Coronary artery (tissue), 2 donors: ENCODE measurements at regions not wholly inside any gene's neighbourhood (a gene's known extent, or its start where the extent isn't known, plus 50 kb on each side); places are given as distances from the start of the nearest gene placed in this dataset.

Experiments
- DNase-seq: peaks from one replicate; pipeline ENCODE4 v3.0.0-alpha.2; 2017; ENCODE audit warnings: low spot score
- H3K27ac ChIP-seq, 2 donors: fragments of 200-600 bp; sonication (generic); one replicate each; pipeline ENCODE4 v1.5.1; 2016 to 2019
- H3K4me3 ChIP-seq: fragments of 200-600 bp; sonication (generic); 2 replicates; pipeline ENCODE4 v1.5.1; 2016; ENCODE audit warnings: mild to moderate bottlenecking, moderate library complexity
- TF ChIP-seq, protein P1 (sequence below): fragments of 200-600 bp; sonication (generic); IDR thresholded peaks from one replicate; pipeline ENCODE4 v1.5.1; 2019; ENCODE audit warnings: antibody characterized with exemption

DNA sequence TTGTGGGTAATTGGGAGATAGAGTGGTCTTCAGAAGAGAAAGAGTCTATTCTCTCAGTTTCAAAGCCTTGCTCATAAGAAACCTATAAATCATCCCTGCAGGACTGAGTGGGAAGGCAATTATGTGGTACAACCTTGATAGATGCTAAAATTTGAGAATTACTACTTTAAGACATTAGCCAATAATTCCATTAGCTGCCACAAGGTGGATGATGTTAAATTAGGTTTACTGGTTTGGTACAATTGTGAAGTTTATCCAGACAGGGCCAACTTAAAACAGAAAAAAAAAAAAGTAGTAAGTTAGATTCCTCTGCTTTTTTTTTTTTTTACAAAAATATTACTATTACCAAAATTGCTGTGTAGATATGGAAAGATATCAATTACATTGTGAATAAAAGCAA is 73.2 kb upstream of the AMOT start:
- TF ChIP-seq, protein P1, sequence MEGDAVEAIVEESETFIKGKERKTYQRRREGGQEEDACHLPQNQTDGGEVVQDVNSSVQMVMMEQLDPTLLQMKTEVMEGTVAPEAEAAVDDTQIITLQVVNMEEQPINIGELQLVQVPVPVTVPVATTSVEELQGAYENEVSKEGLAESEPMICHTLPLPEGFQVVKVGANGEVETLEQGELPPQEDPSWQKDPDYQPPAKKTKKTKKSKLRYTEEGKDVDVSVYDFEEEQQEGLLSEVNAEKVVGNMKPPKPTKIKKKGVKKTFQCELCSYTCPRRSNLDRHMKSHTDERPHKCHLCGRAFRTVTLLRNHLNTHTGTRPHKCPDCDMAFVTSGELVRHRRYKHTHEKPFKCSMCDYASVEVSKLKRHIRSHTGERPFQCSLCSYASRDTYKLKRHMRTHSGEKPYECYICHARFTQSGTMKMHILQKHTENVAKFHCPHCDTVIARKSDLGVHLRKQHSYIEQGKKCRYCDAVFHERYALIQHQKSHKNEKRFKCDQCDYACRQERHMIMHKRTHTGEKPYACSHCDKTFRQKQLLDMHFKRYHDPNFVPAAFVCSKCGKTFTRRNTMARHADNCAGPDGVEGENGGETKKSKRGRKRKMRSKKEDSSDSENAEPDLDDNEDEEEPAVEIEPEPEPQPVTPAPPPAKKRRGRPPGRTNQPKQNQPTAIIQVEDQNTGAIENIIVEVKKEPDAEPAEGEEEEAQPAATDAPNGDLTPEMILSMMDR: no peak
- DNase-seq: no peak
- Histone ChIP-seq H3K27ac (no peak overlapping the region), H3K4me3 (no peak overlapping the region)

DNA sequence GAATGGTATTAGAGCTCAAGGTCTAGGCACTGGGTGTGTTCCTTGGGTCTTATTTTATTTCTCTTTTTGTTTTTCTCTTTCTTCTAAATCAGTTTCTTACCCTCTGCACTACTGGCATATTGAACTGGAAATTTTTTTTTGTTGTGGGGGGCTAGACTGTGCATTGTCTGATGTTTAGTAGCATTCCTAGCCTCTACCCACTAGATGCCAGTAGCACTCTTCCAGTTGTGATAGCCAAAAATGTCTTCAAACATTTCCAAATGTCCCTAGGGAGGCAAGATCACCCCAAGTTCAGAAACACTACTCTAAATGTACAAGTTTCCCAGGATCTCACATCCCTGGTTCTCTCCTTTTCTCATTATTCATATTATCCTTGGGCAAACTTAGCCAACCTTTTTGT is 69.8 kb upstream of the AMOT start:
- H3K27ac ChIP-seq: no peak overlapping the region
- DNase-seq: no peak
- TF ChIP-seq, protein P1: no peak
- H3K4me3 ChIP-seq: no peak overlapping the region

DNA sequence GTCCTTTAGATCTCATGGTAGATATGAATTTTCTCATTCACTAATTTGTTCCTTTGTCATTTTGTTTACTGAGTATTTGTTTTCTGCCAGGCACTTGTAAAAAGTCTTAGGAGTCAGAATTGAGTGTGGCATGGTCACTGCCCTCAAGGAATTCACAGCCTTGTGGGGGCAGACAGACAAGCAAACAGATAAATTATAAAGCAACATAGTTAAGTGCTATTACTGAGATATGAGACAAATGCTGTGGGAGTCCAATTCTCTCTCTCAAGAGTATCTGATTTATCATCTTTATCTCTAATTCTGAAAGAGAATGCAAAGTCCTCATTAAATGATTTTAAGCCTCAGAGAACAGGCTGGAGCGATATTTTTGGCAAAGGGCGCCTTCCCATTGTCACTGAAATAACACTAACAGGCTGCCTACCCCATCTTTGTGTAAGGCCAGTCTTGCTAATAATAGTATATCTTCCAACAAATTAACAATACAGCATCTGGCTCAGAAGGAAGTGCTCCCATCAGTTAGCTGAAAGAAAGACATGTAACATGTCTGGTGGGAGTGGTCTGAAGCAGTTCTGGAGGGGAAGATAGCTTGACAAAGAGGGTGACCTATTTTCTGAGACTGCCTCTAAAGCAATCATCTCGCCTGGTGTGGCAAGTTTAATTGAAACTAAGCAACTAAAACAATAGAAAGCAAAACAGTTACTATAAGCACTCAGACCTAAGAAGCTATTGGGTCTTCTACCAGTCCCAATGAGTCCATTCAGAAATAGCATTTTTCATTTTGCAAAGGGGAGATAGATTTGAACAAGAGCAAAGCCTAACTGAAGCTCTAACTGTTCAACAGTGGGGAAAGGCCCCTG is 61.5 kb upstream of the AMOT start:
- TF ChIP-seq, protein P1: no peak
- no peak for DNase-seq
- no peak overlapping the region for H3K4me3 ChIP-seq
- no peak overlapping the region for H3K27ac ChIP-seq

DNA sequence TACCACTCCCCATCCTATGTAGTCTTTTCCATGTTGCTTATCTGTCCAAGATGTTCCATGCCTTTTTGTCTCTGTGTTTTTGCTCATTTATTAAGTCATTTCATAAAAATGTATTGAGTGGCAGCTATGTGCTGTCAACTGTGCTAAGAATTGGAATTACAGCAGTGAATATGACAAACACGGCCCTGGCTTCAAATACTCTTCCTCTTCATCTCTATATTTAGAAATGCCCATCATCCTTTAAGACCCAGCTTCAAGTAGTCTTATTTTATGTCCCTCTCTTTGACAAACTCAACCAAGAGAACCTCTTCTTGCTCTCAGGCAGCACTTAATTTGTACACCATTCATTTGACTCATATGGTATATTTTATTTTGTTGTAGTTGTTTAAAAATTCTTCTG is 55.4 kb upstream of the AMOT start:
- TF ChIP-seq, protein P1: no peak
- Histone ChIP-seq H3K4me3 (no peak overlapping the region), H3K27ac (no peak overlapping the region)
- no peak for DNase-seq
